Vagina (tissue), 2 donors: ENCODE measurements at regions not wholly inside any gene's neighbourhood (a gene's known extent, or its start where the extent isn't known, plus 50 kb on each side); places are given as distances from the start of the nearest gene placed in this dataset.
"Not testable (repeated sequence)": the region's sequence is repeated elsewhere in the genome, so short reads cannot be mapped to it uniquely, and the experiment has no call there.

ENCODE experiments used
- DNase-seq, 2 donors: peaks; one replicate each; pipeline ENCODE4 v3.0.0-alpha.2; 2017; ENCODE audit errors: extremely low spot score in 2 of 2
- H3K27ac ChIP-seq: fragments of 200-600 bp; sonication (generic); one replicate; pipeline ENCODE4 v1.5.1; 2019
- H3K27me3 ChIP-seq: fragments of 200-600 bp; sonication (generic); one replicate; pipeline ENCODE4 v1.5.1; 2019
- H3K36me3 ChIP-seq, 2 donors: fragments of 200-600 bp; sonication (generic); one replicate each; pipeline ENCODE4 v1.5.1; 2017 to 2019
- H3K4me1 ChIP-seq: fragments of 200-600 bp; sonication (generic); one replicate; pipeline ENCODE4 v1.5.1; 2019
- H3K4me3 ChIP-seq, 2 donors: fragments of 200-600 bp; sonication (generic); 1 replicate in 1 of 2; 2 replicates in 1 of 2; pipeline ENCODE4 v1.5.1; 2016 to 2019
- H3K9me3 ChIP-seq: fragments of 200-600 bp; sonication (generic); one replicate; pipeline ENCODE4 v1.5.1; 2019
- POLR2A ChIP-seq, 2 donors: fragments of 450-650 bp; IDR thresholded peaks; one replicate each; pipeline ENCODE4 v1.6.1; 2017; ENCODE audit warnings: antibody characterized with exemption in 2 of 2, mild to moderate bottlenecking in 2 of 2, moderate library complexity in 2 of 2
- POLR2AphosphoS5 ChIP-seq, 2 donors: sonication (generic); formaldehyde crosslinking; IDR thresholded peaks; one replicate each; pipeline ENCODE4 v1.9.0; 2017; ENCODE audit warnings: antibody characterized with exemption in 2 of 2, mild to moderate bottlenecking in 2 of 2, low read depth in 1 of 2; ENCODE audit not compliant: insufficient read depth in 1 of 2
- intact Hi-C: fragments of 100-400 bp; cut with DNase I; formaldehyde crosslinking; loops from one replicate; pipeline ENCODE4 v1.15.1; 2023
- TF ChIP-seq, protein P1 (sequence below), 3 experiments: fragments of 450-650 bp in 2 of 3; fragments of 200-600 bp in 1 of 3; sonication (generic) in 1 of 3; IDR thresholded peaks; one replicate each; pipeline ENCODE4 v1.5.1; 2017 to 2019; ENCODE audit warnings: antibody characterized with exemption in 3 of 3, mild to moderate bottlenecking in 2 of 3, moderate library complexity in 2 of 3

DNA sequence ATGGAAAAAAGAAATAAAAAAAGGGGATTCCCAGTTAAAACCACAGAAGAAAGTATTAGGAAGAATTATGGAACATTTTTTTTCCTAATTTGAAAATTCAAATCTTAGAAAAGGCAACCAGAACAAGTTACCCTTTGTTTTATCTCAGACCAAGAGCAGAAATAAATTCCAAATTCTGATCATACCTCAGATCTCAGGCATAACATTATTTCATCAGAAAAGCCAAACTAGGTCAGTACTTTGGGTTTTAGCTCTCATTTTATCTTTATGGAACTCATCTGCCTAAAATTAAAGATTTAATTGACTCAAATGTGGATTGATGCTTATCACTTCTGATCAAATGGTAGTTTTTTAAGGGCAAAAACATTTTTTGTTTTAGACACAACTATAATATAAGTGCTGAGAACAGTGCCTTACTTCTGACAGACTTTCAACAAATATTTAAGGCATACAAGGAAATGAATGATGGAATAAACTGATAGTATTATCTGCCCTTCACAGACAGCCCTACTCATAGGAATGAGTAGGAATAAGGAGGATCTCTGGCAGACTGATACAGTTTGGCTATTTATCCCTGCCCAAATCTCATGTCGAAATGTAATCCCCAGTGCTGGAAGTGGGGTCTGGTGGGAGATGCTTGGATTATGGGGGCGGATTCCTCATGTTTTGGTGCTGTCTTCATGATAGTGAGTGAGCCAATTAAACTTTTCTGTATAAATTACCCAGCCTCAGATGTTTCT is 245.3 kb upstream of the PITX2 start:
- no peaks in the 10 kb centered on the region for H3K36me3 ChIP-seq
- no peaks in the 10 kb centered on the region for H3K4me1 ChIP-seq
- intact Hi-C loops, result no loop called here
- H3K9me3 ChIP-seq, result no peaks in the 10 kb centered on the region
- no peaks in the 10 kb centered on the region for H3K27me3 ChIP-seq
- no peak for DNase-seq
- H3K27ac ChIP-seq, result no peak overlapping the region
- TF ChIP-seq, protein P1, sequence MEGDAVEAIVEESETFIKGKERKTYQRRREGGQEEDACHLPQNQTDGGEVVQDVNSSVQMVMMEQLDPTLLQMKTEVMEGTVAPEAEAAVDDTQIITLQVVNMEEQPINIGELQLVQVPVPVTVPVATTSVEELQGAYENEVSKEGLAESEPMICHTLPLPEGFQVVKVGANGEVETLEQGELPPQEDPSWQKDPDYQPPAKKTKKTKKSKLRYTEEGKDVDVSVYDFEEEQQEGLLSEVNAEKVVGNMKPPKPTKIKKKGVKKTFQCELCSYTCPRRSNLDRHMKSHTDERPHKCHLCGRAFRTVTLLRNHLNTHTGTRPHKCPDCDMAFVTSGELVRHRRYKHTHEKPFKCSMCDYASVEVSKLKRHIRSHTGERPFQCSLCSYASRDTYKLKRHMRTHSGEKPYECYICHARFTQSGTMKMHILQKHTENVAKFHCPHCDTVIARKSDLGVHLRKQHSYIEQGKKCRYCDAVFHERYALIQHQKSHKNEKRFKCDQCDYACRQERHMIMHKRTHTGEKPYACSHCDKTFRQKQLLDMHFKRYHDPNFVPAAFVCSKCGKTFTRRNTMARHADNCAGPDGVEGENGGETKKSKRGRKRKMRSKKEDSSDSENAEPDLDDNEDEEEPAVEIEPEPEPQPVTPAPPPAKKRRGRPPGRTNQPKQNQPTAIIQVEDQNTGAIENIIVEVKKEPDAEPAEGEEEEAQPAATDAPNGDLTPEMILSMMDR (IDR thresholded peaks at IDR 0.05), result no peak
- TF ChIP-seq POLR2AphosphoS5 (IDR thresholded peaks at IDR 0.05; ENCODE audit: insufficient read depth in 1 of 2, low read depth in 1 of 2) (no peak), POLR2A (IDR thresholded peaks at IDR 0.05) (no peak)
- H3K4me3 ChIP-seq, result no peak overlapping the region

GRCh38 chr4:110869114-110869513 is 246.2 kb upstream of the PITX2 start:
- Histone ChIP-seq H3K4me3 (no peak overlapping the region), H3K4me1 (no peaks in the 10 kb centered on the region), H3K27ac (no peak overlapping the region), H3K9me3 (no peaks in the 10 kb centered on the region), H3K36me3 (no peaks in the 10 kb centered on the region), H3K27me3 (no peaks in the 10 kb centered on the region)
- TF ChIP-seq, protein P1 (IDR thresholded peaks at IDR 0.05), result no peak
- TF ChIP-seq POLR2A (IDR thresholded peaks at IDR 0.05), result no peak
- no peak for TF ChIP-seq POLR2AphosphoS5 (IDR thresholded peaks at IDR 0.05; ENCODE audit: insufficient read depth in 1 of 2, low read depth in 1 of 2)
- no peak for DNase-seq
- intact Hi-C loops, result no loop called here

DNA sequence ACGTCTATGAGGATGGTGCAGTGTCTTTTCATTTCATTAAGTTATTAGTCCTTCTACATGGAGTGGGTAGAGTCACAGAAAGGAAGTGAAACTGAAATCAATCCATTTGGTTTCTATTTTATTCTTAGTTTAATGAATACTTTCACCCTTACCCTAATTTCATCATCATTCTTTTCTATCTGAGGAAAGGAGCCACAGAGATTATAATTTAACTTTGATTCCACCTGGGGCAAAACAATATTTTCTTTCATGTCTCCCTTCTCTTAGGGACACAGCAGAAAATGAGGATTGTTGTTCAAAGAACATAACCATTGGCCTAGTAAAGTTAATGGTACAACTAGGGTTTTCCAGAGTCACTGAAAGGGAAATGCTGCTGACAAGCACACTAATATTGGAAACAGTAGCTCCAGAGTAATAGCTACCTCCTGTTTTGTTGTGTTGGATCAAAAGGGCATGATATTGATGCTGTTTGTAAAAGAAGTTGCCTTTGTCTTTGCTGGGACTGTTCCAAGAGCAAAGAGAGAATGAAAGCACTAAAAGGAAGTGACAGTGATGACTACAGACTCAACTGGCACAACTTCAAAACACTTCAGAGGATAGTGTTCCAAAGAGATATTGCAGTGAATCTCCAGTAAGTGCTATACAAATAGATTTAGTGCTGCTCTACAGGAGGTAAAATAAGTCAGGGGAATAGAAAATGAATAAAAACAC is 247.1 kb upstream of the PITX2 start:
- Histone ChIP-seq H3K27ac (no peak overlapping the region), H3K4me1 (no peaks in the 10 kb centered on the region)
- intact Hi-C loops, result no loop called here

DNA sequence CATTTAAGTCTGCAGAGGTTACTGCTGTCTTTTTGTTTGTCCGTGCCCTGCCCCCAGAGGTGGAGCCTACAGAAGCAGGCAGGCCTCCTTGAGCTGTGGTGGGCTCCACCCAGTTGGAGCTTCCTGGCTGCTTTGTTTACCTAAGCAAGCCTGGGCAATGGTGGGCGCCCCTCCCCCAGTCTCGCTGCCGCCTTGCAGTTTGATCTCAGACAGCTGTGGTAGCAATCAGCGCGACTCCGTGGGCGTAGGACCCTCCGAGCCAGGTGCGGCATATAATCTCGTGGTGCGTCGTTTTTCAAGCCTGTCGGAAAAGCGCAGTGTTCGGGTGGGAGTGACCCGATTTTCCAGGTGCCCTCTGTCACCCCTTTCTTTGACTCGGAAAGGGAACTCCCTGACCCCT is 253.3 kb upstream of the PITX2 start:
- H3K36me3 ChIP-seq, H3K27me3 ChIP-seq, H3K27ac ChIP-seq, H3K4me3 ChIP-seq, H3K9me3 ChIP-seq, H3K4me1 ChIP-seq, intact Hi-C loops, DNase-seq: not testable (repeated sequence)

More for the DNA sequence above, 247.1 kb upstream of the PITX2 start:
- DNase-seq, result no peak
- H3K36me3 ChIP-seq, result no peaks in the 10 kb centered on the region
- H3K4me3 ChIP-seq, result no peak overlapping the region
- no peaks in the 10 kb centered on the region for H3K9me3 ChIP-seq
- TF ChIP-seq, protein P1 (IDR thresholded peaks at IDR 0.05), result no peak
- TF ChIP-seq POLR2A (IDR thresholded peaks at IDR 0.05), result no peak
- no peak for TF ChIP-seq POLR2AphosphoS5 (IDR thresholded peaks at IDR 0.05; ENCODE audit: insufficient read depth in 1 of 2, low read depth in 1 of 2)
- H3K27me3 ChIP-seq, result no peaks in the 10 kb centered on the region

- no peak overlapping the region for H3K27ac ChIP-seq
- intact Hi-C loops, result no loop called here
- DNase-seq, result no peak
- H3K36me3 ChIP-seq, result no peaks in the 10 kb centered on the region
- TF ChIP-seq, protein P1 (IDR thresholded peaks at IDR 0.05), result no peak
- TF ChIP-seq POLR2A (IDR thresholded peaks at IDR 0.05) (no peak), POLR2AphosphoS5 (IDR thresholded peaks at IDR 0.05; ENCODE audit: insufficient read depth in 1 of 2, low read depth in 1 of 2) (no peak)
- H3K9me3 ChIP-seq, result no peaks in the 10 kb centered on the region
- H3K4me1 ChIP-seq, result no peaks in the 10 kb centered on the region
- H3K4me3 ChIP-seq, result no peak overlapping the region
- no peaks in the 10 kb centered on the region for H3K27me3 ChIP-seq
These were observed 254.0 kb upstream of the PITX2 start for GRCh38 chr4:110876866-110877265.
